ENCODE measurements at regions not wholly inside any gene's neighbourhood (a gene's known extent, or its start where the extent isn't known, plus 50 kb on each side); places are given as distances from the start of the nearest gene placed in this dataset.

DNA sequence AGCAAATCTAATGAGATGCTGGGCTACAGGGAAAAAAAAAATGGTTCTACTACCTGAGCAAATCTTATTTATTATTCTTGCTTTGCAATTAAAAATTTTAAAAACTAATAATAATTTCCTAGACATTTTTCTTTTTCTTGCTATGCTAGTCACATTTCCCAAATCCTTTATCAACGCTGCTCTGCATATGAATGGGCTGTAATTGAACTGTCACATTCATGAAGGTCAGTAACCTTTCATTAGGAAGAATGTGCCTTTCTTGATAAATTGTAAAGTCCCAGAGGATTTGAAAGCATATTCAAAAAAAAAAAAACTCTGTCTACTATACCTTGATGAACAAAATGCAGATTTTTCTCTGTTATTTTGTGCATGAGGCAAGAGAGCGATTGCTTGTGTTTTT, 538.7 kb upstream of the ID4 start:
- no peak overlapping the region for H3K4me3 ChIP-seq (ENCODE audit: control insufficient read depth, low read depth, low read length)
- DNase-seq (ENCODE audit: low read depth) = no peak
- no peak for TF ChIP-seq CTCF (conservative IDR thresholded peaks at IDR 0.05; ENCODE audit: control insufficient read depth, insufficient read depth, low read depth, low read length)

- H3K4me3 ChIP-seq (ENCODE audit: control insufficient read depth, low read depth, low read length) = no peak overlapping the region
- no peak for TF ChIP-seq CTCF (conservative IDR thresholded peaks at IDR 0.05; ENCODE audit: control insufficient read depth, insufficient read depth, low read depth, low read length)
- no peak for DNase-seq (ENCODE audit: low read depth)
Observed at GRCh38 chr6:19299129-19299528, 538.0 kb upstream of the ID4 start.

DNA sequence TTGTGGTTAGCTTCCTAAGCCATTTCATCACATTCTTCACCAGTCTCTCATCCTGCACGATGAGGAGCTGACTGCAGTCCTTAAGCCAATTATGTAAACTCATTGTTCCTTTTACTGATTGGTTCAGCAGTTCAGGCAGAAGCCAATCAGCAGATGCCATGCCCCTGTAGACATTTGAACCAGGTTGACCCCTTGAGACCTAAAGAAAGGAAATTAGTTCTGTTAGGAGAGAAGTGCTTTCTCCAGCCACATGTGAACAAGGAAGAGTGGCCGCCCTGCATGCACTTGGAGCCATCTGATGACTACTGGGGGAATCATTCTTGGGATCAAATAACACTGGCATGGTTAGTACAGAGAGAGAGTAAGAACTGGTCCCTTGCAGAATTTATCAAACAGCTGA, 535.2 kb upstream of the ID4 start:
- DNase-seq (ENCODE audit: low read depth) = peak; percentile 69
- H3K4me3 ChIP-seq (ENCODE audit: control insufficient read depth, low read depth, low read length) = no peak overlapping the region
- TF ChIP-seq CTCF (conservative IDR thresholded peaks at IDR 0.05; ENCODE audit: control insufficient read depth, insufficient read depth, low read depth, low read length) = no peak

DNA sequence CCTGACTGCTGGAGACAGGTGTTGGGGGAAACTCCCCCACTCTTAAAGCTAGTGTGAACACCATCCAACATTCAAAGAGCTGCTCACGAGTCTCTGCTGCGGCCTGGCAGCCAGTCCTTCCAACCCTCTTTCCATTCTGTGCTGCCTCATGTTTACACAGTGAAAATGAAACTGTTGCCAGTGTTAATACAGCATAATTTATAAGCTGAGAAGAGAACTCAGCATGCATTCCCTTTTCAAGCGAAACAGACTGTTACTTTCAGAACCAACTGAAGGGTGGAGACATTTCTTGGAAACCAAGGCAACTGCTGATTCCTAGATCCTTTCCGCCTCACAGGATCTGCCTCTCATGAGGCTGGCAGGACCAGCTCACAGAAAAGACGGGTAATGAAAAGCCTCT, 533.8 kb upstream of the ID4 start:
- H3K4me3 ChIP-seq (ENCODE audit: control insufficient read depth, low read depth, low read length) = no peak overlapping the region
- DNase-seq (ENCODE audit: low read depth) = peak; percentile 4
- no peak for TF ChIP-seq CTCF (conservative IDR thresholded peaks at IDR 0.05; ENCODE audit: control insufficient read depth, insufficient read depth, low read depth, low read length)

- H3K4me3 ChIP-seq (ENCODE audit: control insufficient read depth, low read depth, low read length) = no peak overlapping the region
- DNase-seq (ENCODE audit: low read depth) = no peak
- TF ChIP-seq CTCF (conservative IDR thresholded peaks at IDR 0.05; ENCODE audit: control insufficient read depth, insufficient read depth, low read depth, low read length) = no peak
Observed at GRCh38 chr6:19309661-19310060, 527.5 kb upstream of the ID4 start.

DNA sequence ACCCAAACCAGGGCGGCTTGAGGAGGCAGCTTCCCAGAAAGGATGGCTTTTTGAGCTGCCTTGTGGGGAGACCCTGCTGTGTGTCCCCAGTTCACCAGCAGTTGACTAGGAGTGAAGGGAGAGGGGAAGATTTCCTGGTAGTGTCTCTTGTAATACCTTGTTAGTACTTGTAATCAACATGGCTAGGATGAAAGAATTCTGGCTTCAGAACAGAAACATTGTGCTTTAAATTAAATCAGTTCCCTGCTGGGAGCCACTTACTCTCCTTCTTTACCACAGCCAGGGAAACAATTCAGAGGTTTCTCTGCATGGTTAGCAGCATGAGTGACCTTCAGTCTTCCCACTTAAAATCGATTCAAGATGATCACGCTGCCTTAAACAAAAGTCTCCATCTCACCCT, 525.4 kb upstream of the ID4 start:
- no peak for DNase-seq (ENCODE audit: low read depth)
- no peak for TF ChIP-seq CTCF (conservative IDR thresholded peaks at IDR 0.05; ENCODE audit: control insufficient read depth, insufficient read depth, low read depth, low read length)

GRCh38 chr6:19312241-19312978, 524.8 kb upstream of the ID4 start:
- DNase-seq (ENCODE audit: low read depth) = no peak
- TF ChIP-seq CTCF (conservative IDR thresholded peaks at IDR 0.05; ENCODE audit: control insufficient read depth, insufficient read depth, low read depth, low read length) = no peak
- H3K4me3 ChIP-seq (ENCODE audit: control insufficient read depth, low read depth, low read length) = no peak overlapping the region

More for the DNA sequence above, 525.4 kb upstream of the ID4 start:
- no peak overlapping the region for H3K4me3 ChIP-seq (ENCODE audit: control insufficient read depth, low read depth, low read length)

All from fibroblast of mammary gland (primary cell).